Neural cell (in vitro differentiated cells): ENCODE measurements at regions not wholly inside any gene's neighbourhood (a gene's known extent, or its start where the extent isn't known, plus 50 kb on each side); places are given as distances from the start of the nearest gene placed in this dataset.

ENCODE experiments used
- H2AFZ ChIP-seq: fragments of 200-600, 300-800 bp; sonication (generic), shearing (Covaris generic); 2 replicates; pipeline ENCODE4 v1.6.0; 2014; ENCODE audit warnings: low read depth, mild to moderate bottlenecking, antibody characterized with exemption, low read length, moderate library complexity
- H3F3A ChIP-seq: fragments of 200-600 bp; shearing (Covaris generic); 2 replicates; pipeline ENCODE4 v1.6.1; 2016; ENCODE audit warnings: mild to moderate bottlenecking, moderate library complexity, mixed read lengths, antibody characterized with exemption, low read length; ENCODE audit not compliant: insufficient read depth, poor library complexity, severe bottlenecking
- H3K27ac ChIP-seq: fragments of 200-600, 300-800 bp; sonication (generic), shearing (Covaris generic); 2 replicates; pipeline ENCODE4 v1.5.1; 2014; ENCODE audit warnings: mild to moderate bottlenecking, low read length, moderate library complexity
- H3K27me3 ChIP-seq: fragments of 300-800, 200-600 bp; sonication (generic), shearing (Covaris generic); 2 replicates; pipeline ENCODE4 v1.6.0; 2014; ENCODE audit warnings: mild to moderate bottlenecking, low read depth, low read length, moderate library complexity; ENCODE audit not compliant: insufficient read depth
- H3K36me3 ChIP-seq: fragments of 300-800, 200-600 bp; sonication (generic), shearing (Covaris generic); 2 replicates; pipeline ENCODE4 v1.5.1; 2014; ENCODE audit warnings: mild to moderate bottlenecking, antibody characterized with exemption, low read length, moderate library complexity; ENCODE audit not compliant: insufficient read depth
- H3K4me2 ChIP-seq: fragments of 300-800, 200-600 bp; sonication (generic), shearing (Covaris generic); 2 replicates; pipeline ENCODE4 v1.6.0; 2014; ENCODE audit warnings: mild to moderate bottlenecking, low read length
- H3K4me3 ChIP-seq: fragments of 300-800, 200-600 bp; sonication (generic), shearing (Covaris generic); 2 replicates; pipeline ENCODE4 v1.5.1; 2014; ENCODE audit warnings: mild to moderate bottlenecking, low read length, moderate library complexity
- H3K79me2 ChIP-seq: fragments of 200-600 bp; shearing (Covaris generic); replicated peaks from 2 replicates; pipeline ENCODE4 v1.6.0; 2014; ENCODE audit warnings: mild to moderate bottlenecking, low read length, moderate library complexity; ENCODE audit not compliant: insufficient read depth
- H3K9ac ChIP-seq: fragments of 300-800, 200-600 bp; sonication (generic), shearing (Covaris generic); 2 replicates; pipeline ENCODE4 v1.6.1; 2016; ENCODE audit warnings: mild to moderate bottlenecking, low read length, mixed read lengths
- H3K9me2 ChIP-seq: fragments of 200-600 bp; shearing (Covaris generic); 2 replicates; pipeline ENCODE4 v1.6.1; 2016; ENCODE audit warnings: mild to moderate bottlenecking, low read length, mixed read lengths; ENCODE audit not compliant: insufficient read depth
- H3K9me3 ChIP-seq: fragments of 200-600, 300-800 bp; sonication (generic), shearing (Covaris generic); 2 replicates; pipeline ENCODE4 v1.6.1; 2016; ENCODE audit warnings: mild to moderate bottlenecking, mixed run types, low read length, moderate library complexity, mixed read lengths
- H4K20me1 ChIP-seq: fragments of 200-600 bp; shearing (Covaris generic); 2 replicates; pipeline ENCODE4 v1.6.1; 2016; ENCODE audit warnings: mild to moderate bottlenecking, mixed run types; ENCODE audit not compliant: insufficient read depth
- CTCF ChIP-seq: fragments of 450-650 bp; IDR thresholded peaks from 2 replicates; pipeline ENCODE4 v1.5.1; 2014; ENCODE audit warnings: antibody characterized with exemption, mild to moderate bottlenecking, moderate library complexity; ENCODE audit not compliant: poor library complexity, severe bottlenecking
- EP300 ChIP-seq: fragments of 450-650 bp; conservative IDR thresholded peaks from 2 replicates; pipeline ENCODE4 v1.6.1; 2014; ENCODE audit warnings: antibody characterized with exemption, mild to moderate bottlenecking, moderate library complexity; ENCODE audit not compliant: poor library complexity, severe bottlenecking
- EZH2 ChIP-seq: fragments of 200-600, 300-800 bp; shearing (Covaris generic), sonication (generic); IDR thresholded peaks from 2 replicates; pipeline ENCODE4 v1.6.1; 2014; ENCODE audit warnings: antibody characterized with exemption, low read length, borderline replicate concordance, mild to moderate bottlenecking; ENCODE audit not compliant: insufficient read depth, poor library complexity, severe bottlenecking
- MXI1 ChIP-seq: fragments of 450-650 bp; conservative IDR thresholded peaks from 2 replicates; pipeline ENCODE4 v1.6.1; 2014; ENCODE audit warnings: antibody characterized with exemption, mild to moderate bottlenecking; ENCODE audit not compliant: poor library complexity, severe bottlenecking
- POLR2AphosphoS5 ChIP-seq: IDR thresholded peaks from 2 replicates; pipeline ENCODE4 v1.6.1; 2012
- RAD21 ChIP-seq: fragments of 450-650 bp; conservative IDR thresholded peaks from 2 replicates; pipeline ENCODE4 v1.6.1; 2014; ENCODE audit warnings: antibody characterized with exemption, mild to moderate bottlenecking, moderate library complexity
- SMC3 ChIP-seq: fragments of 450-650 bp; conservative IDR thresholded peaks from 2 replicates; pipeline ENCODE4 v1.6.1; 2014; ENCODE audit warnings: antibody characterized with exemption, mild to moderate bottlenecking, moderate library complexity; ENCODE audit not compliant: poor library complexity
- TAF1 ChIP-seq: IDR thresholded peaks from 2 replicates; pipeline ENCODE4 v1.6.1; 2012; ENCODE audit warnings: low read depth
- TF ChIP-seq, protein P1 (sequence below): IDR thresholded peaks from 2 replicates; pipeline ENCODE4 v1.6.1; 2012; ENCODE audit warnings: borderline replicate concordance

DNA sequence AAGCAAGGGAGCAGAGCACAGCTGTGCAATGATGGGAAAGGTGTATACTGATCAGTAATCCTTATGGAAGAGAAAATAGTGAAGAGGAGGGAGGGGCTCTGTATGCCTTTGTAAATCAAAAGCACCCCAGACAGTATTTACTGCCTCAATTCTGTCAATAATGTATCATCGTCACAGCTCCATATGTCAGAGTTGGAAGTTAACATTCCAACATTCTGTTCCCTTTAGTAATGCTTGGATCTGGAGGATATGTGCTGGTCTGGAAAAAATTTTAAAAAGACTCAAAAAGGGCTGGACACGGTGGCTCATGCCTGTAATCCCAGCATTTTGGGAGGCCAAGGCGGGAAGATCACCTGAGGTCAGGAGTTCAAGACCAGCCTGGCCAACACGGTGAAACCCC lies 310.4 kb downstream of the ACTL7B start:
- Histone ChIP-seq H3K9me2 (no peaks in the 10 kb centered on the region), H3K36me3 (no peaks in the 10 kb centered on the region), H3K4me2 (no peak overlapping the region), H3F3A (no peaks in the 10 kb centered on the region), H3K9ac (no peak overlapping the region), H3K4me3 (no peak overlapping the region), H3K27me3 (no peaks in the 10 kb centered on the region), H2AFZ (no peak overlapping the region), H4K20me1 (no peaks in the 10 kb centered on the region), H3K9me3 (no peaks in the 10 kb centered on the region), H3K79me2 (no peaks in the 10 kb centered on the region), H3K27ac (no peak overlapping the region)
- TF ChIP-seq RAD21 (no peak), SMC3 (no peak), CTCF (no peak), EP300 (no peak), MXI1 (no peak), POLR2AphosphoS5 (no peak), EZH2 (no peak), TAF1 (no peak)
- TF ChIP-seq, protein P1, sequence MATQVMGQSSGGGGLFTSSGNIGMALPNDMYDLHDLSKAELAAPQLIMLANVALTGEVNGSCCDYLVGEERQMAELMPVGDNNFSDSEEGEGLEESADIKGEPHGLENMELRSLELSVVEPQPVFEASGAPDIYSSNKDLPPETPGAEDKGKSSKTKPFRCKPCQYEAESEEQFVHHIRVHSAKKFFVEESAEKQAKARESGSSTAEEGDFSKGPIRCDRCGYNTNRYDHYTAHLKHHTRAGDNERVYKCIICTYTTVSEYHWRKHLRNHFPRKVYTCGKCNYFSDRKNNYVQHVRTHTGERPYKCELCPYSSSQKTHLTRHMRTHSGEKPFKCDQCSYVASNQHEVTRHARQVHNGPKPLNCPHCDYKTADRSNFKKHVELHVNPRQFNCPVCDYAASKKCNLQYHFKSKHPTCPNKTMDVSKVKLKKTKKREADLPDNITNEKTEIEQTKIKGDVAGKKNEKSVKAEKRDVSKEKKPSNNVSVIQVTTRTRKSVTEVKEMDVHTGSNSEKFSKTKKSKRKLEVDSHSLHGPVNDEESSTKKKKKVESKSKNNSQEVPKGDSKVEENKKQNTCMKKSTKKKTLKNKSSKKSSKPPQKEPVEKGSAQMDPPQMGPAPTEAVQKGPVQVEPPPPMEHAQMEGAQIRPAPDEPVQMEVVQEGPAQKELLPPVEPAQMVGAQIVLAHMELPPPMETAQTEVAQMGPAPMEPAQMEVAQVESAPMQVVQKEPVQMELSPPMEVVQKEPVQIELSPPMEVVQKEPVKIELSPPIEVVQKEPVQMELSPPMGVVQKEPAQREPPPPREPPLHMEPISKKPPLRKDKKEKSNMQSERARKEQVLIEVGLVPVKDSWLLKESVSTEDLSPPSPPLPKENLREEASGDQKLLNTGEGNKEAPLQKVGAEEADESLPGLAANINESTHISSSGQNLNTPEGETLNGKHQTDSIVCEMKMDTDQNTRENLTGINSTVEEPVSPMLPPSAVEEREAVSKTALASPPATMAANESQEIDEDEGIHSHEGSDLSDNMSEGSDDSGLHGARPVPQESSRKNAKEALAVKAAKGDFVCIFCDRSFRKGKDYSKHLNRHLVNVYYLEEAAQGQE, result no peak

DNA sequence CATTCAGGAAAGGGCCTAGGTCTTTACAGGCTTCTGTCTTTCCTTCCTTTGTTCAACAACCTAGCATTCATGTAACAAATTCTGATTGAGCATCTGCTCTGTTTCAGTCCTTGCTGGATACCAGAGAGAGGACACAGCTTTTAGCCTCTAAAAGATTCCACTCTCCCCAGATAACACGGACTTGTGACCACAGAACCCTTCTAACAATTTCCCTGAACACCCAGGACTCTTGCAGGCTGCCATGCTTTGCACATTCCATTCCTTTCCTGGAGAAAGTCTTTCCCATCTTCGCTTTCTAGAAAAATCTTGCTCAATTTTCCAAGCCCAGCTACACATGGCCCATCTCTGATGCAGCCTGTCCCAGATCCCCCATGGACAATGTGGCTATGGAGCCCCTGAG lies 310.9 kb downstream of the ACTL7B start:
- Histone ChIP-seq H3K9me2 (no peaks in the 10 kb centered on the region), H3K4me3 (no peak overlapping the region), H3K9ac (no peak overlapping the region)

More for the DNA sequence above, 310.9 kb downstream of the ACTL7B start:
- H2AFZ ChIP-seq, result no peak overlapping the region
- no peaks in the 10 kb centered on the region for H3K36me3 ChIP-seq
- no peaks in the 10 kb centered on the region for H4K20me1 ChIP-seq
- no peak overlapping the region for H3K27ac ChIP-seq
- H3K4me2 ChIP-seq, result no peak overlapping the region
- TF ChIP-seq TAF1 (no peak), EP300 (no peak), MXI1 (no peak), POLR2AphosphoS5 (no peak), CTCF (no peak), RAD21 (no peak), SMC3 (no peak)
- TF ChIP-seq, protein P1, result no peak
- H3K9me3 ChIP-seq, result no peaks in the 10 kb centered on the region
- H3F3A ChIP-seq, result no peaks in the 10 kb centered on the region
- H3K27me3 ChIP-seq, result no peaks in the 10 kb centered on the region
- no peaks in the 10 kb centered on the region for H3K79me2 ChIP-seq
